Epithelial cell of esophagus (primary cell): ENCODE measurements at regions not wholly inside any gene's neighbourhood (a gene's known extent, or its start where the extent isn't known, plus 50 kb on each side); places are given as distances from the start of the nearest gene placed in this dataset.

Experiments
- DNase-seq: peaks from one replicate; pipeline ENCODE4 v3.0.0; 2010; ENCODE audit warnings: low read depth
- H3K4me3 ChIP-seq: 2 replicates; pipeline ENCODE4 v1.5.1; 2011; ENCODE audit warnings: mild to moderate bottlenecking, low read length, control low read depth
- CTCF ChIP-seq: IDR thresholded peaks from 2 replicates; pipeline ENCODE4 v1.5.1; 2011; ENCODE audit warnings: low read depth, mild to moderate bottlenecking, low read length, control low read depth, inconsistent platforms; ENCODE audit not compliant: insufficient read depth; ENCODE audit errors: missing control alignments

DNA sequence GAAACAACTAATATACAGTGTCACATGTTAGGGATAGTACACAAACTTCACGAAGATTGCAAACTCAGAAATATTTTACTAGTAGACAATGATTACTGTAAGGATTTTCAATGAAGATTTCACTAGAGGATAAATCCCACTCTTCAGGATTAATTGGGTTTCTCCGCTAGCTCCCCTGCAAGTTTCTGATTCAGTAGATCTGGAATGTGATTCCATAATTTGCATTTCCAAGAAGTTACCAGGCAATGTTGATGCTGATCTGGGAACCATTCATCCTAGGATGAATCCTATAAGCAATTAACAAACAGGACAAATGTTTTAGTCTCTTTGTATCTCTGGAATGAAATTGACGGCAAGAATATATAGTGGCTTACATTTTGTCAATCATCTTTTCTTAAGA lies 272.4 kb downstream of the ALX1 start:
- no peak for TF ChIP-seq CTCF
- no peak overlapping the region for H3K4me3 ChIP-seq
- DNase-seq, result no peak

- no peak for DNase-seq
- TF ChIP-seq CTCF, result no peak
- H3K4me3 ChIP-seq, result no peak overlapping the region
These were observed 277.8 kb downstream of the ALX1 start for GRCh38 chr12:85557850-85558249.

- H3K4me3 ChIP-seq, result no peak overlapping the region
- TF ChIP-seq CTCF, result no peak
- no peak for DNase-seq
These were observed 277.5 kb downstream of the RASSF9 start for GRCh38 chr12:85558684-85559083.

GRCh38 chr12:85559127-85559526 lies 277.1 kb downstream of the RASSF9 start:
- no peak for TF ChIP-seq CTCF
- DNase-seq, result no peak
- H3K4me3 ChIP-seq, result no peak overlapping the region

DNA sequence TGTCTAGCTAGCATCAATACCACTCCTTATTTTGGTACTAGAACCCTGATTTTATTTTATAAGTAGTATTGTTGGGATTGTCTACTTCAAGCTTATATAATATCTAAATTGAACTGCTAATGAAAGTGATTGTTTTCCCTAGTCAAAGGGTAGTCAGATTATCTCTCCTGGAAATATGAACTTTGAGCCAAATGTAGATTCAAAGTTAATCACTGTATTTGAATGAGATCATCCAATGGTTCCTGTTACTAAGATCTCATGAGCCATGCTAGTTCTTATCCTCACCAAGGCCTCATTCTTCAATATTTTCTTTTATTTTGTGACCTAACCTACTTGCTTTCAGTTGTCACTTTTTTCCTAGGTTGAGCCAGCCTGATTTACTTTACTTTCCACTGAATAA lies 276.7 kb downstream of the RASSF9 start:
- H3K4me3 ChIP-seq, result no peak overlapping the region
- no peak for DNase-seq

GRCh38 chr12:85562765-85563164 lies 273.4 kb downstream of the RASSF9 start:
- no peak for TF ChIP-seq CTCF
- DNase-seq, result no peak
- no peak overlapping the region for H3K4me3 ChIP-seq

More for the DNA sequence above, 276.7 kb downstream of the RASSF9 start:
- no peak for TF ChIP-seq CTCF

- no peak overlapping the region for H3K4me3 ChIP-seq
- TF ChIP-seq CTCF, result no peak
- DNase-seq, result no peak
These were observed 271.4 kb downstream of the RASSF9 start for GRCh38 chr12:85564786-85565185.
